ENCODE measurements at regions not wholly inside any gene's neighbourhood (a gene's known extent, or its start where the extent isn't known, plus 50 kb on each side); places are given as distances from the start of the nearest gene placed in this dataset.

DNA sequence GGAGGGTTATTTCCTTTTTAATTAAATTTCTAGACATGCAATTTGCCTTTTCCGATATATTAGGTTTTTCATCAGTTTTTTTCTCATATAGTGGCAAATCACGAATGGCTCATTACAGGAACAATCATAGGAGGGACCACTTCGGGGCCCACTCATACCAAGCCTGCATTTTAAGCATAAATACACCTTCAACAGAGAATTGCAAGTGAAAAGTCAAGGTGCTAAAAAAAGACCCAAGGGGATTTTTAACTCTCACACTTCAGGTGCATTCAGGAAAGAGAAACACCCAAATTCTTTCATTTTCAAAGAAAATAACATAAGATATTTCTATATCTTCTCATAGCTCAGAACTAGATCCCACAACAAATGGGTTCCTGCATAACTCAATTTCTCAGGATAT is 979.6 kb upstream of the NR2F2 start:
- DNase-seq = no peak

- no peak for DNase-seq
These were observed 977.8 kb upstream of the NR2F2 start for GRCh38 chr15:95352631-95353187.

GRCh38 chr15:95353512-95353911 is 977.0 kb upstream of the NR2F2 start:
- DNase-seq = no peak

DNA sequence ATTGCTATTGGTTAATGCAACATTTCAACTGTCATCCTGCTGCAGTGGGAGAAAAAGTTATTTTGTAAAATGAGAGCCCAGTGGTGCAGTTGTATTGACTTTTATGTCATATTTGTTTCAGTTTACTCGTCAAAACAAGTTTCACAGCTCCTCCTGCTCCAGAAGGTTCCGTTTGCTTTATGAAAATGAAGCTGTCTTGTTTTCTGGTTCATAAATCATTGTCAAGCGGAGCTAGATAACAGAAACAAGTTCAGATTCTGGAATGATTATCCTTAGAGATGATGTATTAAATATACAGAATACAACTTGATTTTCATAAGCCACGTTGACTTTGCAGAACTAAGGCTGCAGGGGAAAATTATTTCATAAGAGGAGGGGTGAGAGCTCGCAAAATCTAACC is 970.5 kb upstream of the NR2F2 start:
- DNase-seq = no peak

- no peak for DNase-seq
These were observed 968.2 kb upstream of the NR2F2 start for GRCh38 chr15:95362306-95362705.

- no peak for DNase-seq
These were observed 966.9 kb upstream of the NR2F2 start for GRCh38 chr15:95363646-95364045.

GRCh38 chr15:95365511-95366107 is 964.9 kb upstream of the NR2F2 start:
- DNase-seq = no peak

- no peak for DNase-seq
These were observed 962.3 kb upstream of the NR2F2 start for GRCh38 chr15:95368191-95368590.

DNA sequence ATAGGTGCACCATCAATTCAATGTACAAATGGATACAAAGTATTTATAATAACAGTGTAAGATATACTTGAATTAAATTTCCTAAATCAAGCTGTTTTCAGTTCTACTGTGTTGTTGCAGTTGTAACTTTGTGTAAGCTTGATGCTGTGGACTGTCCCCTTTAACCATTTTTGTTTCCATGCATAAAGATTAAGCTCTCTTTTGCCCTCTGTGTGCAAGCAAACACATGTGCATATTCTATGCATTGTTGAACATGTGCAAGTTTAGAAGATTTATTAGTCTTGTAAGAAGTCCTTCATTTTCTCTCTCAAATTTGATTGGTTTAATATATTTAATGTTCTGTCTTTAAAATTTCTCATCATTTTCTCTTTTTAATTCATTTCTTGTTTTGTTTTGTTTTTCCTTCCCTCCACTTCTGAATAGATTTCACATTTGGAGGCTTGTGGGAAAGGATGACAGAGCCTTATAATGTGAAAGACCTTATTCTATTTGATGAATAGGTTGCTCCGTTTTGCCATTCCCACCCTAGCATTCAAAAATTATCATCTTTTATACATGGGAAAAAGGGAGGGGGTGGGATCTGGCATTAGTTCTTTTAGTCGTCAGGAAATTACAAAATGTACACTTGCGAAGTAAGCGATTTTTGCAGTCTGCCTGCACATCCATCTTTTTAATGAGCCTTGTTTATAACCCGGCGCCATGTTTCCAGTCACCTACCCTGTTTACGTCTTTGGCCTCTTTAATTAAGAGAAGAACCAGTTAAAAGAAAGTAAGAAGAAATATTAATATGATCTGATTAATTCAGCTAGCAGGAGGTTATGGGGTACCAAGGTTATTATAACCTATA is 961.5 kb upstream of the NR2F2 start:
- no peak for DNase-seq

- DNase-seq = no peak
These were observed 960.2 kb upstream of the NR2F2 start for GRCh38 chr15:95370291-95370690.

GRCh38 chr15:95371664-95372063 is 958.8 kb upstream of the NR2F2 start:
- DNase-seq = no peak

GRCh38 chr15:95375281-95375680 is 955.2 kb upstream of the NR2F2 start:
- no peak for DNase-seq

GRCh38 chr15:95377258-95377852 is 953.1 kb upstream of the NR2F2 start:
- no peak for DNase-seq

- DNase-seq = no peak
These were observed 936.1 kb upstream of the NR2F2 start for GRCh38 chr15:95394186-95395067.

GRCh38 chr15:95400428-95400827 is 930.1 kb upstream of the NR2F2 start:
- DNase-seq = no peak

- no peak for DNase-seq
These were observed 928.9 kb upstream of the NR2F2 start for GRCh38 chr15:95401587-95401986.

DNA sequence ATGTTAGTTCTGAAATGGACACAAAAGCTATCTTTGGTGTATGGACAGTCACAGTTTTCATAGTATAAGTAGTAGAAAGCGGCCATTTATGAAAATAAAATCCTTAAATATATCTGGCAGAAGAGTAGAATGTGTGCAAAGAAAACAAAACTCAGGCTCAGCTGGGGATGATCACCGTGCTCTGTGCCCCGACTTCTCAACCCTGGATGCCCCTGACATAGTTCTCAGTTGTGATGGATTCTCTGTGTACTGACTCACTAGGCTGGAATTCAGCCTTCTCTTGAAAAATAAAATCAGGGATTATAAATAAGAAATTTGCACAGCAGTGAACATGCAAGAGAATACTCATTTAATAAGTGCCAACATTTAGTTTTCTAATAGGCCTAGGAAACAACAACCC is 925.1 kb upstream of the NR2F2 start:
- no peak for DNase-seq

DNA sequence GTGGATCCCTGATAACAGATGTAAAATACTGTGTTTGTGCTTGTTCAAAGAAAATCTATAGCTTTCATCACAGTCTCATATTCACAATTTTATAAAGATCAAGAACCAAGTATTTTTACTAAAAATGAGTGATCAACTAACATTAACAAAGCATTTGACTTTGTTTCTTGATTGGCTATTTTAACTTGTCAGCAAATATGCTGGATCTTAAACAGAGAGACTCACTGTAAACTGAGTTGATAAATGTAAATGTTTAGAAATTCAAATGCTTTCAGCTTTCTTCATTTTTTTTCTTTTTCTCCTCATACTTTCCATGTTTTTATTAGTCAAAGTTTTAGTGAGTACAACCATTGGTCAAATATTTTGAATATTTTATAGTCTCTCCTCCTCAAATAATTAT is 923.0 kb upstream of the NR2F2 start:
- DNase-seq = no peak

DNA sequence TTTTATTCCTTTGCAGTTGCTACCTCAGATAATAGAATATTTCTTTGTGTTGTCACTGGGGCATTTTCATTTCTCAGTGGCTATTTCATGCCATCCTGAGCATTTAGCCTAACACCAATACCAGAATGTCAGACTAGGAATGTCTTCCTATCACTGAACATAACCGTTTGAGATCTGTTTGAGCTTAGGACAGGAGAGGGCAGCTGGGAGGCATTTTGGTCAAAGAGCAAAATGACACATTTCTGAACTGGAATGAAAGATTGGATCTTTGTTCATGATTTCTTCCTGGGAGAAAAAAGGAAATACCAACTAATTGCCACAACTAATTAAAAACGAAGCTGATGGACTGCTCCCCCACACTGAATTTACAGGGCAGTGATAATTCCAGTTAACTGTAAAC is 921.3 kb upstream of the NR2F2 start:
- DNase-seq = no peak

DNA sequence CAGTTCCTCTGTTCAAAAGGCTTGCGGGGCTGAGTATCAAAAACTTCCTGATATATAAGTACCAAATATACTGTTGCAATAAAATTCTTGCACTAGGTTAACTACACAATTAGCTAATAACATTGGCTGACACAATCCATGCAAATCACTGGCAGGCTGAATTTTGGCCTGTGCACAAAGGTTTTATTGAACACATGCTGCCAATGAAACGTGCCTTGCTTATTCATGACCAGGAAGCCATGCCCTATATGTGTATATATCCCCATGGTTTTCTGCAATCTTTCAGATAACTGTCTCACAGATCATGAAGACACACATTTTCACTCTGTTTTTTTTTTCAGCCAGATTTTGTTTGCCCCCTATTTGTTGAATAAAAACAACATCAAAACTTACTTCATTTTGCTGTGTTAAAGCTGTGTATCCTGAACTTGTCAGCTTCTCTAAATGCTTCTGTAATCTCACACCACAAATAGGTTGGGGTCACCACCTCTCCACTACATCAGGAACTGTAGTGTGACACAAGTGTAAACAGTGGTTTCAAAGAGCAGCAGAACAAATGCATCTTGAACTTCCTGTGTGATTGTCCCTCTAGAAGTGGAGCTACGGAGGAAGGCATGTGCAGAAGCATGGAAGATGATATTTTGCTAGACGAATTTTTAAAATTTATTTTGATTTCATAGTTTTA is 920.7 kb upstream of the NR2F2 start:
- DNase-seq = no peak

DNA sequence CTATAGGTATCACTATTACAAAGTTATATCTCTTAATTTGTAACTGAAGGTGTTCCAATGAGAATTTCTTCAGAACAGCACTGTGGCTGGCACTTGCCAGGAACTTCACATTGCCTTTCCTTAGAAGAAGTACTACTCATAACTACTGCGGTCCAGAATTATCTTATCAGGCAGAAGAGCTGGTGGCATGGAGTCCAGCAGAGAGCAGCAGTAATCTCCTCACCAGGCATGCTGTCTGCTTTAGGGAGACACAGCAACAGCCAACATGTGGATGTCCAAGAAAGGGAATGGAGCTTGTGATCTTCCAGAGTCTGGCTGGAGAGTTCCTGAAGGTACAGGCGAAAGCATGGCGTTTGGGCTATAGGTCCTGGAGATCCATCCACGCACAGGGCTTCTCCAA is 919.7 kb upstream of the NR2F2 start:
- no peak for DNase-seq

DNA sequence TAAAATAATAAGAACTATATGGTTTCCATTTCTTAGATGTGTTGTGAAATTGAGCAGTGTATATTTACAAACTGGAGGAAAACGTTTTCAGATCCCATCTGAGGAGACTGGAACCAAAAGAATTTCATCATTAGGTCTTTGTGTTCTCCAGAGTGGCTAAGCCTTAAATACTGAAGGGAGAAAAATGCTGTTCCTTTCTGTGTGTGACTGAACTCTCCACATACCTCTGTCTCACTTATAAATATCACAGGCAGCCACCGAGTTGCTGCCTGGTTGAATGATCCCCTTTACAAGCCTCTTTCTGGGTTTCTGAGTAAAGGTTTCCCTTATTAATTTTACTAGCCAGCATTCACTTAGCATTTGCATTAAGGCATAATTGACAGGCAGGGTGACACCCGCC is 913.9 kb upstream of the NR2F2 start:
- no peak for DNase-seq

Data from NCI-H1092 treated with DMSO at 0.1 percent for 48 hours (cell line).